Fibroblast of pulmonary artery (primary cell): ENCODE measurements at regions not wholly inside any gene's neighbourhood (a gene's known extent, or its start where the extent isn't known, plus 50 kb on each side); places are given as distances from the start of the nearest gene placed in this dataset.

Experiments
- DNase-seq: peaks from one replicate; pipeline ENCODE4 v3.0.0-alpha.2; 2010; ENCODE audit warnings: low read depth
- H3K4me3 ChIP-seq: replicated peaks from 2 replicates; pipeline ENCODE4 v1.5.1; 2011; ENCODE audit warnings: low read depth, mild to moderate bottlenecking, control low read depth, low read length, moderate library complexity
- CTCF ChIP-seq: IDR thresholded peaks from 2 replicates; pipeline ENCODE4 v1.5.1; 2011; ENCODE audit warnings: mild to moderate bottlenecking, control low read depth, low read length, inconsistent platforms; ENCODE audit errors: missing control alignments

GRCh38 chr22:47997052-47997590 is 1234.7 kb downstream of the TBC1D22A start:
- no peak for TF ChIP-seq CTCF
- H3K4me3 ChIP-seq, result no peak overlapping the region
- no peak for DNase-seq

DNA sequence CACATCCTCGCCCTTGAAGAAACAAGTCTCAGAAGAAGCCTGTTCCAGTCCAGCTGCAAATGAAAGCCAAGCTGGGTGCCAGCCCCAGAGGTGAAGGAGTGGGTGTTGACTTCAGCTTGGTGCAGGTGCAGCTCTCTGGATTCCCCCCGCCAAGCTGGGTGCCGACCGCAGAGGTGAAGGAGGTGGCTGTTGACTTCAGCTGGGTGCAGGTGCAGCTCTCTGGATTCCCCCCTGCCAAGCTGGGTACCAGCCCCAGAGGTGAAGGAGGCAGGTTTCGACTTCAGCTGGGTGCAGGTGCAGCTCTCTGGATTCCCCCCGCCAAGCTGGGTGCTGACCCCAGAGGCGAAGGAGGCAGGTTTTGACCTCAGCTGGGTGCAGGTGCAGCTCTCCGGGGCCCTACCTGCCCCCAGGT is 1234.0 kb downstream of the TBC1D22A start:
- no peak overlapping the region for H3K4me3 ChIP-seq
- no peak for DNase-seq
- no peak for TF ChIP-seq CTCF

DNA sequence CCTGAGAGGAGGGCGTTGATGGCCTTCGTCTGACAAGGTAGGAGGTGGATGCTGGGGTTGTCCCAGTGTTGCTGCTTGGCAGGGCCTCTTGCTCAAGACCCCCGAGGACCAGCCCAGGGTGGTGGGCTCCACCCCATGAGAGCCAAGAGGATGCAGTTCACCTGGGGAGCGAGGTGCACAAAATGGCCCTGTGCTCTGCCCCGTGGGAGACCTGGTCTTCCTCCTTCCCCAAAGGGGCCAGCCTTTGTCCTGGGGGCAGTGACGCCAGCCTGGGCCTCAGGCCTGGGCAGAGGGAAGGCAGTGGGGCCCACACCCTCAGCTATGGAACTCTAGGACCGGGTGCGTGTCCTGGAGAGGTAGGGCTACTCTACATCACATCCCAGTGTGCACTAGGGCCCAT is 1233.3 kb downstream of the TBC1D22A start:
- no peak overlapping the region for H3K4me3 ChIP-seq
- TF ChIP-seq CTCF, result no peak
- DNase-seq, result no peak

DNA sequence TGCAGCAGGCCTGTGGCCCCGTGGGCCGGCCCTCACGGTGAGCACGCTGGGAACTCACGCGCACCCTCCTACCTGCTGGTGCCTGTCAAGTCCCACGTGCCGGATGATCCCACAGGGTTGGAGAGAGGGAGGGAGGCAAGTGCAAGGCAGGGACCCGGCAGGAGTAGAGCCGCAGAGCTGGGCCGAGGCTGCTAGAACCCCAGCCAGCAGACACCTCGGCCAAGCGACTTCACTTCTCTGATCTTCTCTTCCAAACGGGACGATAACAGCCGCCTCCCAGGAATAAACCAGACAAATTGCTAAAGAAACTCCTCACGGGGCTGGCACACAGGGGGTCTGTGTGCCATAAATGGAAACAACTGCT is 1232.8 kb downstream of the TBC1D22A start:
- H3K4me3 ChIP-seq, result no peak overlapping the region
- TF ChIP-seq CTCF, result no peak
- no peak for DNase-seq

DNA sequence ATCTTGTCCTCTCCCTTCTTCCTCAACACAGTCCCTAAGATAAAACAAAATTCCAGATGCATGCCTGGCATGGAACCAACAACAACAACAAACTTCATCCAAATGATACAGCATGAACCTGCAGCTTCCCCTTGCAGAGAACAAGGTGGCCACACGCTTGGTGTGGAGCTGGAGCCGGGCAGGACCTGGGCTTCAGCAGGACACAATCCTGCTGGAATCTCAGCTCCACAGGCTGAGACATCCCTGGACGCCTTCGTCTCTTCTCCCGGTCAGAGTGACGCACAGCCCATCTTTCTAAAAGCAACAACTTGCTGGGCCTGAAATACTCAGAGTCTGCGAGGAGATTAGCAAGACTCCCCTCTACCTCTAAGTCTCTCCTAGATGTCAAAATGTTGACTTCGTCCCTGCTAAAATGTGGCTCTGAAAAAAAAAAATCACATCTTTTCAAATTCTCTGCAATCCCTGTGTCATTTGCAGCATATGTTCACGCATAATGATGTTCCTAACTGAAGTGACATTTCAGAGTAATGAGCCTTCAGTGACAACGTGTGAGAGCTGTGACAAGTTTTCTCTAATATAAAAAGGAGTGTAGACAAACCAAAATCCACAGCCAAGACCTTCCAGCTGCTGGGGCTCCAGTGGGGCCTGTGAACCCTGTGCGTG is 1232.3 kb downstream of the TBC1D22A start:
- no peak for TF ChIP-seq CTCF
- no peak overlapping the region for H3K4me3 ChIP-seq
- DNase-seq, result no peak

- H3K4me3 ChIP-seq, result no peak overlapping the region
- TF ChIP-seq CTCF, result no peak
These were observed 1231.6 kb downstream of the TBC1D22A start for GRCh38 chr22:47994045-47994444.

DNA sequence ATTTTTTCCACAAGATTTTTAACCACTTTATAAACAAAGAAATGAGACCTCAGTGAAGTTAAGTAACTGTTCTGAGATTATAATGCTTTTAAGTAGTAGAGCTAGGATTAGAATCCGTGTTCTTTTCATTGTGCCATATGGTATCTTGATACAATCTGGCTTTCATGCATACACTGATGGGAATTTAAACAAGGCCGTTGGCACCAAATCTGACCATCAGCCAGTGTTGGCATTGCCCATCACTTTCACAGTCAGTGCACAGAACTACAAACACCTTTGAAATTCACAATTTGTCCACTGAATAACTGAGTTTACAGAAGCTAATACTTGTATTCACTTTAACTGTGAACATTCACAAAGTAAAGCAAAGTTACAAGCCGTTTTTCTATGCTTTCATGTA is 1228.0 kb downstream of the TBC1D22A start:
- H3K4me3 ChIP-seq, result no peak overlapping the region
- no peak for DNase-seq
- no peak for TF ChIP-seq CTCF

More at GRCh38 chr22:47994045-47994444, 1231.6 kb downstream of the TBC1D22A start:
- DNase-seq, result no peak
